Body of pancreas (tissue), 4 donors: ENCODE measurements at regions not wholly inside any gene's neighbourhood (a gene's known extent, or its start where the extent isn't known, plus 50 kb on each side); places are given as distances from the start of the nearest gene placed in this dataset.

Source experiments
- POLR2A ChIP-seq, 3 donors: fragments of 450-650 bp; IDR thresholded peaks; one replicate each; pipeline ENCODE4 v1.6.1; 2016; ENCODE audit warnings: antibody characterized with exemption in 3 of 3, mild to moderate bottlenecking in 2 of 3
- TF ChIP-seq, protein P1 (sequence below), 7 experiments: fragments of 450-650 bp in 4 of 7; fragments of 200-600 bp in 3 of 7; sonication (generic) in 3 of 7; IDR thresholded peaks; one replicate each; pipeline ENCODE4 v1.5.1; 2016 to 2019; ENCODE audit warnings: antibody characterized with exemption in 7 of 7

DNA sequence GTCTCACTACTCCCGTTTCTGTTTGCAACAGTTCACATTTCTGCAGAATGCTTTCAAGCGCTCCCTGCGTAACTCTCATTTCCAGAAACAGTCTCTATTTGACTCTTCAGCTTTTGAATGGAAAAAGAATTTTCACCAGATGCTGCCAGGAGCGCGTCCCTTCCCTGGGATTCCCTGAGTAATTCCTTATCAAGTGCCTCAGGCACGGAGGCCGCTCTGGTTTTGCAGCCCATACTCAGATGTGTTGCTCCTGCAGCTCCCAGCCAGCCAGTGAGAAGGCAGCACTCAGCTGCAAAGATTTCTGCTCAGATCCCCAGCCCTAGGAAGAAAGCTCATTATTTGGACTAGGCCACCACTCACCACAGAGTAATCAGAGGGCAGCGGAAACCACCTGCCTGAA, 161.1 kb upstream of the CHST15 start:
- TF ChIP-seq, protein P1, sequence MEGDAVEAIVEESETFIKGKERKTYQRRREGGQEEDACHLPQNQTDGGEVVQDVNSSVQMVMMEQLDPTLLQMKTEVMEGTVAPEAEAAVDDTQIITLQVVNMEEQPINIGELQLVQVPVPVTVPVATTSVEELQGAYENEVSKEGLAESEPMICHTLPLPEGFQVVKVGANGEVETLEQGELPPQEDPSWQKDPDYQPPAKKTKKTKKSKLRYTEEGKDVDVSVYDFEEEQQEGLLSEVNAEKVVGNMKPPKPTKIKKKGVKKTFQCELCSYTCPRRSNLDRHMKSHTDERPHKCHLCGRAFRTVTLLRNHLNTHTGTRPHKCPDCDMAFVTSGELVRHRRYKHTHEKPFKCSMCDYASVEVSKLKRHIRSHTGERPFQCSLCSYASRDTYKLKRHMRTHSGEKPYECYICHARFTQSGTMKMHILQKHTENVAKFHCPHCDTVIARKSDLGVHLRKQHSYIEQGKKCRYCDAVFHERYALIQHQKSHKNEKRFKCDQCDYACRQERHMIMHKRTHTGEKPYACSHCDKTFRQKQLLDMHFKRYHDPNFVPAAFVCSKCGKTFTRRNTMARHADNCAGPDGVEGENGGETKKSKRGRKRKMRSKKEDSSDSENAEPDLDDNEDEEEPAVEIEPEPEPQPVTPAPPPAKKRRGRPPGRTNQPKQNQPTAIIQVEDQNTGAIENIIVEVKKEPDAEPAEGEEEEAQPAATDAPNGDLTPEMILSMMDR (IDR thresholded peaks at IDR 0.05): no peak
- no peak for TF ChIP-seq POLR2A (IDR thresholded peaks at IDR 0.05)
